ENCODE measurements at regions not wholly inside any gene's neighbourhood (a gene's known extent, or its start where the extent isn't known, plus 50 kb on each side); places are given as distances from the start of the nearest gene placed in this dataset.

- Histone ChIP-seq H3K4me3 (ENCODE audit: low read depth in 1 of 2, low read length in 2 of 2) (no peak overlapping the region), H3K27ac (ENCODE audit: low read depth in 2 of 2, low read length in 1 of 2) (no peak overlapping the region), H3K36me3 (ENCODE audit: control insufficient read depth in 2 of 2, insufficient read depth in 2 of 2, low read length in 1 of 2) (no peaks in the 10 kb centered on the region), H3K9me3 (ENCODE audit: control insufficient read depth in 2 of 2, insufficient read depth in 1 of 2, low read depth in 1 of 2, low read length in 1 of 2) (no peaks in the 10 kb centered on the region), H3K27me3 (ENCODE audit: control insufficient read depth in 1 of 2, insufficient read depth in 2 of 2, low read length in 2 of 2) (no peaks in the 10 kb centered on the region), H3K4me1 (ENCODE audit: control insufficient read depth in 2 of 2, insufficient read depth in 2 of 2, low read length in 1 of 2) (no peaks in the 10 kb centered on the region)
- 88 to 91% methylated on average over 11 of the region's 11 CpGs for WGBS, 2 donors
Observed at GRCh38 chr7:47712416-47712815, 130.5 kb upstream of the TNS3 start.

GRCh38 chr7:47711776-47712175, 129.9 kb upstream of the TNS3 start:
- no peaks in the 10 kb centered on the region for H3K9me3 ChIP-seq (ENCODE audit: control insufficient read depth in 2 of 2, insufficient read depth in 1 of 2, low read depth in 1 of 2, low read length in 1 of 2)
- H3K4me3 ChIP-seq (ENCODE audit: low read depth in 1 of 2, low read length in 2 of 2) = no peak overlapping the region
- 95% methylated on average over 12 of the region's 12 CpGs for WGBS, 2 donors
- H3K36me3 ChIP-seq (ENCODE audit: control insufficient read depth in 2 of 2, insufficient read depth in 2 of 2, low read length in 1 of 2) = no peaks in the 10 kb centered on the region
- no peak overlapping the region for H3K27ac ChIP-seq (ENCODE audit: low read depth in 2 of 2, low read length in 1 of 2)
- H3K4me1 ChIP-seq (ENCODE audit: control insufficient read depth in 2 of 2, insufficient read depth in 2 of 2, low read length in 1 of 2) = no peaks in the 10 kb centered on the region
- H3K27me3 ChIP-seq (ENCODE audit: control insufficient read depth in 1 of 2, insufficient read depth in 2 of 2, low read length in 2 of 2) = no peaks in the 10 kb centered on the region

GRCh38 chr7:47710201-47710935, 128.5 kb upstream of the TNS3 start:
- no peaks in the 10 kb centered on the region for H3K4me1 ChIP-seq (ENCODE audit: control insufficient read depth in 2 of 2, insufficient read depth in 2 of 2, low read length in 1 of 2)
- no peaks in the 10 kb centered on the region for H3K27me3 ChIP-seq (ENCODE audit: control insufficient read depth in 1 of 2, insufficient read depth in 2 of 2, low read length in 2 of 2)
- no peak overlapping the region for H3K27ac ChIP-seq (ENCODE audit: low read depth in 2 of 2, low read length in 1 of 2)
- H3K4me3 ChIP-seq (ENCODE audit: low read depth in 1 of 2, low read length in 2 of 2) = no peak overlapping the region
- 85 to 89% methylated on average over 15 of the region's 15 CpGs for WGBS, 2 donors
- no peaks in the 10 kb centered on the region for H3K9me3 ChIP-seq (ENCODE audit: control insufficient read depth in 2 of 2, insufficient read depth in 1 of 2, low read depth in 1 of 2, low read length in 1 of 2)
- H3K36me3 ChIP-seq (ENCODE audit: control insufficient read depth in 2 of 2, insufficient read depth in 2 of 2, low read length in 1 of 2) = no peaks in the 10 kb centered on the region

- Histone ChIP-seq H3K27ac (ENCODE audit: low read depth in 2 of 2, low read length in 1 of 2) (no peak overlapping the region), H3K27me3 (ENCODE audit: control insufficient read depth in 1 of 2, insufficient read depth in 2 of 2, low read length in 2 of 2) (no peaks in the 10 kb centered on the region), H3K36me3 (ENCODE audit: control insufficient read depth in 2 of 2, insufficient read depth in 2 of 2, low read length in 1 of 2) (no peaks in the 10 kb centered on the region), H3K4me3 (ENCODE audit: low read depth in 1 of 2, low read length in 2 of 2) (no peak overlapping the region), H3K9me3 (ENCODE audit: control insufficient read depth in 2 of 2, insufficient read depth in 1 of 2, low read depth in 1 of 2, low read length in 1 of 2) (no peaks in the 10 kb centered on the region), H3K4me1 (ENCODE audit: control insufficient read depth in 2 of 2, insufficient read depth in 2 of 2, low read length in 1 of 2) (no peaks in the 10 kb centered on the region)
- 93 to 95% methylated on average over 6 of the region's 6 CpGs for WGBS, 2 donors
Observed at GRCh38 chr7:47709451-47709850, 127.5 kb upstream of the TNS3 start.

- H3K4me1 ChIP-seq (ENCODE audit: control insufficient read depth in 2 of 2, insufficient read depth in 2 of 2, low read length in 1 of 2) = no peaks in the 10 kb centered on the region
- H3K9me3 ChIP-seq (ENCODE audit: control insufficient read depth in 2 of 2, insufficient read depth in 1 of 2, low read depth in 1 of 2, low read length in 1 of 2) = no peaks in the 10 kb centered on the region
- 83% methylated on average over 4 of the region's 4 CpGs for WGBS, 2 donors
Observed at GRCh38 chr7:47709051-47709450, 127.1 kb upstream of the TNS3 start.

GRCh38 chr7:47707583-47707982, 125.7 kb upstream of the TNS3 start:
- Histone ChIP-seq H3K4me1 (ENCODE audit: control insufficient read depth in 2 of 2, insufficient read depth in 2 of 2, low read length in 1 of 2) (no peaks in the 10 kb centered on the region), H3K9me3 (ENCODE audit: control insufficient read depth in 2 of 2, insufficient read depth in 1 of 2, low read depth in 1 of 2, low read length in 1 of 2) (no peaks in the 10 kb centered on the region), H3K27ac (ENCODE audit: low read depth in 2 of 2, low read length in 1 of 2) (no peak overlapping the region), H3K4me3 (ENCODE audit: low read depth in 1 of 2, low read length in 2 of 2) (no peak overlapping the region), H3K36me3 (ENCODE audit: control insufficient read depth in 2 of 2, insufficient read depth in 2 of 2, low read length in 1 of 2) (no peaks in the 10 kb centered on the region), H3K27me3 (ENCODE audit: control insufficient read depth in 1 of 2, insufficient read depth in 2 of 2, low read length in 2 of 2) (no peaks in the 10 kb centered on the region)
- WGBS, 2 donors = 90 to 96% methylated on average over 6 of the region's 6 CpGs

More at GRCh38 chr7:47709051-47709450, 127.1 kb upstream of the TNS3 start:
- no peak overlapping the region for H3K27ac ChIP-seq (ENCODE audit: low read depth in 2 of 2, low read length in 1 of 2)
- no peaks in the 10 kb centered on the region for H3K27me3 ChIP-seq (ENCODE audit: control insufficient read depth in 1 of 2, insufficient read depth in 2 of 2, low read length in 2 of 2)
- H3K36me3 ChIP-seq (ENCODE audit: control insufficient read depth in 2 of 2, insufficient read depth in 2 of 2, low read length in 1 of 2) = no peaks in the 10 kb centered on the region
- no peak overlapping the region for H3K4me3 ChIP-seq (ENCODE audit: low read depth in 1 of 2, low read length in 2 of 2)

DNA sequence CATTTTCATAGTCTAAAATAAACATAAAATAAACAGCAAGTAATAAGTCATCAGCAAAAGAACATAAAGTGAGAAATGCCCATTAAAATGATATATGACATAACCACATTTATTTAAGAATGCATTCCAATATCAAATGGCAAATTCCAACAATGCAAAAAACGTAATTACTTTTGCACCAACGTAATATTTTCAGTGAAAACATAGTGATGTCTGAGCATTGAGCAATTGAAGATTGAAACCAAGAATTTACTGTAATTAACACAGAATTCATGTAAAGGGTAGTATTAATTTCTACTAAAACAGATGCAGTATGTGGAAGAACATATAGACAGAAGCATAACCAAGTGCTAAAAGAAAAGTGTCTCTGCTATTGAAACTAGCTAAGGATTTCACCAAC, 123.0 kb upstream of the TNS3 start:
- no peaks in the 10 kb centered on the region for H3K36me3 ChIP-seq (ENCODE audit: control insufficient read depth in 2 of 2, insufficient read depth in 2 of 2, low read length in 1 of 2)
- H3K4me1 ChIP-seq (ENCODE audit: control insufficient read depth in 2 of 2, insufficient read depth in 2 of 2, low read length in 1 of 2) = no peaks in the 10 kb centered on the region
- no peaks in the 10 kb centered on the region for H3K9me3 ChIP-seq (ENCODE audit: control insufficient read depth in 2 of 2, insufficient read depth in 1 of 2, low read depth in 1 of 2, low read length in 1 of 2)
- WGBS, 2 donors = 69 to 87% methylated on average over 2 of the region's 2 CpGs
- no peak overlapping the region for H3K4me3 ChIP-seq (ENCODE audit: low read depth in 1 of 2, low read length in 2 of 2)
- H3K27me3 ChIP-seq (ENCODE audit: control insufficient read depth in 1 of 2, insufficient read depth in 2 of 2, low read length in 2 of 2) = no peaks in the 10 kb centered on the region
- H3K27ac ChIP-seq (ENCODE audit: low read depth in 2 of 2, low read length in 1 of 2) = no peak overlapping the region

DNA sequence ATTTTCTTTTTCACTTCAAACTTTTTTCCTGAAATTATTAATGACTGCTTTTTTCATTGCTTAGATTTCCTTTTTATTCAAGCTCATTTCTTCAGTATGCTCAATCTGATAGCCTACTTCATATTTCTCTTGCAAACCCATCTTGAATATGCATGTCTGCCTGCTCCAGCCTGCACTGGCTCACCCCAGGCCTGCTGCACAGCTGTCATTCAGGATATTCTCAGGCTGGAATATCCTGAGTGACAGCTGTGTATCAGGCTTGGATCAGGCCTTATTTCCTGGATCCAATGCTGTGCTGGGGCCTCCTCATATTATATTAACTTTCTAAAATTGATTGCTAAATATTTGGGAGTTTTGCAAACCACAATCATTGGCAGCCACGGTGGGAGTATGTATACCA, 120.2 kb upstream of the TNS3 start:
- Histone ChIP-seq H3K4me3 (ENCODE audit: low read depth in 1 of 2, low read length in 2 of 2) (no peak overlapping the region), H3K9me3 (ENCODE audit: control insufficient read depth in 2 of 2, insufficient read depth in 1 of 2, low read depth in 1 of 2, low read length in 1 of 2) (no peaks in the 10 kb centered on the region), H3K36me3 (ENCODE audit: control insufficient read depth in 2 of 2, insufficient read depth in 2 of 2, low read length in 1 of 2) (no peaks in the 10 kb centered on the region), H3K27me3 (ENCODE audit: control insufficient read depth in 1 of 2, insufficient read depth in 2 of 2, low read length in 2 of 2) (no peaks in the 10 kb centered on the region), H3K27ac (ENCODE audit: low read depth in 2 of 2, low read length in 1 of 2) (no peak overlapping the region), H3K4me1 (ENCODE audit: control insufficient read depth in 2 of 2, insufficient read depth in 2 of 2, low read length in 1 of 2) (no peaks in the 10 kb centered on the region)
- WGBS, 2 donors = 73 to 84% methylated on average over 1 of the region's 1 CpG

DNA sequence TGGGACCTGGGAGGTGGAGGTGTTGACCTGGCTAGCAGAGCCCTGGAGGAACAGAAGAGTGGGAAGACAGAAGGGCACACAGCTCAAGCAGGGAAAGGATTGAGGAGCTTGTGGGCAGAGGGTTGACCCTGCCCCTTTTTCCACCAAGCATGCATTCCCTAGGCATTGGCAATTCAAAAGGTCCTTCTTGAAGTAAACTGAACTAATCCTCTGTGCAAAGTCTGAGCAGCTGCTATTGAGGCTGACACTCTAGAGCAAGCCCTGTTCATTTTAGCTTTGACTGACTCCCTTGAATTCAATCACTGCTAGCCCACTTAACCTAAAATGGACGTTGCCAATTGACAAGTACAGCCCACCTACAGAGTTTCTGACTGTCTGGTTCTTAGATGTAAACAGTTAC, 116.5 kb upstream of the TNS3 start:
- H3K27me3 ChIP-seq (ENCODE audit: control insufficient read depth in 1 of 2, insufficient read depth in 2 of 2, low read length in 2 of 2) = no peaks in the 10 kb centered on the region
- no peak overlapping the region for H3K27ac ChIP-seq (ENCODE audit: low read depth in 2 of 2, low read length in 1 of 2)
- H3K4me1 ChIP-seq (ENCODE audit: control insufficient read depth in 2 of 2, insufficient read depth in 2 of 2, low read length in 1 of 2) = no peaks in the 10 kb centered on the region
- WGBS, 2 donors = 24 to 32% methylated on average over 1 of the region's 1 CpG
- no peaks in the 10 kb centered on the region for H3K36me3 ChIP-seq (ENCODE audit: control insufficient read depth in 2 of 2, insufficient read depth in 2 of 2, low read length in 1 of 2)
- no peaks in the 10 kb centered on the region for H3K9me3 ChIP-seq (ENCODE audit: control insufficient read depth in 2 of 2, insufficient read depth in 1 of 2, low read depth in 1 of 2, low read length in 1 of 2)
- no peak overlapping the region for H3K4me3 ChIP-seq (ENCODE audit: low read depth in 1 of 2, low read length in 2 of 2)

GRCh38 chr7:47697543-47697942, 115.6 kb upstream of the TNS3 start:
- H3K9me3 ChIP-seq (ENCODE audit: control insufficient read depth in 2 of 2, insufficient read depth in 1 of 2, low read depth in 1 of 2, low read length in 1 of 2) = no peaks in the 10 kb centered on the region
- H3K36me3 ChIP-seq (ENCODE audit: control insufficient read depth in 2 of 2, insufficient read depth in 2 of 2, low read length in 1 of 2) = no peaks in the 10 kb centered on the region
- no peak overlapping the region for H3K27ac ChIP-seq (ENCODE audit: low read depth in 2 of 2, low read length in 1 of 2)
- no peak overlapping the region for H3K4me3 ChIP-seq (ENCODE audit: low read depth in 1 of 2, low read length in 2 of 2)
- no peaks in the 10 kb centered on the region for H3K4me1 ChIP-seq (ENCODE audit: control insufficient read depth in 2 of 2, insufficient read depth in 2 of 2, low read length in 1 of 2)
- no peaks in the 10 kb centered on the region for H3K27me3 ChIP-seq (ENCODE audit: control insufficient read depth in 1 of 2, insufficient read depth in 2 of 2, low read length in 2 of 2)
- 77 to 87% methylated on average over 4 of the region's 4 CpGs for WGBS, 2 donors
